Activated CD4-positive, alpha-beta T cell treated with anti-CD3 and anti-CD28 coated beads for 36 hours (primary cell): ENCODE measurements at regions not wholly inside any gene's neighbourhood (a gene's known extent, or its start where the extent isn't known, plus 50 kb on each side); places are given as distances from the start of the nearest gene placed in this dataset.
"Not testable (repeated sequence)": the region's sequence is repeated elsewhere in the genome, so short reads cannot be mapped to it uniquely, and the experiment has no call there.

Experiments
- ATAC-seq: fragments of 200-7000 bp; cut with Tn5 transposase; one replicate; pipeline ENCODE4 v1.10.0; 2021; ENCODE audit warnings: mild to moderate bottlenecking, moderate library complexity
- CTCF ChIA-PET: fragments of 350-600 bp; sonication (Branson Sonifier 250); formaldehyde crosslinking; loops from one replicate; lab custom pipeline; 2021; ENCODE audit warnings: antibody characterized with exemption; lab: Charles Lee
- POLR2A ChIA-PET: fragments of 350-600 bp; sonication (Branson Sonifier 250); formaldehyde crosslinking; loops from one replicate; lab custom pipeline; 2021; ENCODE audit warnings: antibody characterized with exemption, inconsistent platforms; lab: Charles Lee
- DNase-seq: peaks from one replicate; pipeline ENCODE4 v3.0.0-alpha.2; 2020
- H3K27ac Mint-ChIP-seq: one replicate; pipeline ENCODE4 v1.8.0; 2021; ENCODE audit warnings: mixed read lengths
- H3K27me3 Mint-ChIP-seq: one replicate; pipeline ENCODE4 v1.8.0; 2021; ENCODE audit warnings: mixed read lengths
- H3K36me3 Mint-ChIP-seq: one replicate; pipeline ENCODE4 v1.8.0; 2021; ENCODE audit warnings: low read depth, mixed read lengths
- H3K4me1 Mint-ChIP-seq: one replicate; pipeline ENCODE4 v1.8.0; 2021; ENCODE audit warnings: mixed read lengths
- H3K4me3 Mint-ChIP-seq: one replicate; pipeline ENCODE4 v1.8.0; 2021; ENCODE audit warnings: mild to moderate bottlenecking, moderate library complexity, mixed read lengths
- H3K9me3 Mint-ChIP-seq: one replicate; pipeline ENCODE4 v1.8.0; 2021; ENCODE audit warnings: low read depth, mixed read lengths
- intact Hi-C, 2 experiments: fragments of 100-400 bp; cut with DNase I in 1 of 2; cut with micrococcal nuclease in 1 of 2; formaldehyde crosslinking; loops; one replicate each; pipeline versions ENCODE4 v1.14.2 to v1.15.1; 2022 to 2024; cut with DNase I, micrococcal nuclease

GRCh38 chr21:35982717-35983116, 77.6 kb downstream of the SETD4 start:
- peaks cover 11% of the 10 kb centered on the region for H3K27me3 Mint-ChIP-seq
- DNase-seq (no peak), ATAC-seq (no peak)
- no peak overlapping the region for H3K4me3 Mint-ChIP-seq
- H3K36me3 Mint-ChIP-seq: no peaks in the 10 kb centered on the region
- intact Hi-C loops: no loop called here
- no peaks in the 10 kb centered on the region for H3K4me1 Mint-ChIP-seq
- H3K27ac Mint-ChIP-seq: no peak overlapping the region
- ChIA-PET POLR2A (no interaction called here), CTCF (interaction anchor here (1.4 to 1.5 kb wide), 2 partner anchors 15 to 46 kb away, joined by 4 to 5 read pairs; no protein-coding TSS in a partner anchor)
- H3K9me3 Mint-ChIP-seq: peaks cover 3% of the 10 kb centered on the region

- ChIA-PET CTCF (interaction anchor here (0.7 kb wide), 1 partner anchor 129 kb away, joined by 5 read pairs; no protein-coding TSS in a partner anchor), POLR2A (no interaction called here)
- no peaks in the 10 kb centered on the region for H3K36me3 Mint-ChIP-seq
- H3K4me3 Mint-ChIP-seq: no peak overlapping the region
- H3K27ac Mint-ChIP-seq: no peak overlapping the region
- ATAC-seq: no peak
- H3K9me3 Mint-ChIP-seq: peaks cover 5% of the 10 kb centered on the region
- H3K27me3 Mint-ChIP-seq: peaks cover 14% of the 10 kb centered on the region
- intact Hi-C loops: no loop called here
- DNase-seq: no peak
- H3K4me1 Mint-ChIP-seq: no peaks in the 10 kb centered on the region
Measured at GRCh38 chr21:35981514-35982070, 78.7 kb downstream of the SETD4 start.

GRCh38 chr21:35980821-35981220, 79.5 kb downstream of the SETD4 start:
- peaks cover 14% of the 10 kb centered on the region for H3K27me3 Mint-ChIP-seq
- H3K4me1 Mint-ChIP-seq: no peaks in the 10 kb centered on the region
- H3K9me3 Mint-ChIP-seq: peaks cover 5% of the 10 kb centered on the region
- POLR2A ChIA-PET: no interaction called here
- intact Hi-C loops: no loop called here
- no peak overlapping the region for H3K27ac Mint-ChIP-seq
- no peak overlapping the region for H3K4me3 Mint-ChIP-seq
- CTCF ChIA-PET: interaction anchor here (1.2 kb wide), 1 partner anchor 13 kb away, joined by 3 read pairs; no protein-coding TSS in a partner anchor
- DNase-seq (no peak), ATAC-seq (no peak)
- H3K36me3 Mint-ChIP-seq: no peaks in the 10 kb centered on the region

GRCh38 chr21:35977860-35978259, 82.5 kb downstream of the SETD4 start:
- H3K4me1 Mint-ChIP-seq, H3K9me3 Mint-ChIP-seq, CTCF ChIA-PET, H3K4me3 Mint-ChIP-seq, intact Hi-C loops, POLR2A ChIA-PET, ATAC-seq, H3K27ac Mint-ChIP-seq, H3K36me3 Mint-ChIP-seq, DNase-seq: not testable (repeated sequence)
- H3K27me3 Mint-ChIP-seq: peaks cover 11% of the 10 kb centered on the region

GRCh38 chr21:35976929-35977328, 83.4 kb downstream of the SETD4 start:
- intact Hi-C loops: no loop called here
- Mint-ChIP-seq H3K4me1 (no peaks in the 10 kb centered on the region), H3K36me3 (no peaks in the 10 kb centered on the region), H3K27me3 (peaks cover 7% of the 10 kb centered on the region), H3K27ac (no peak overlapping the region), H3K4me3 (no peak overlapping the region), H3K9me3 (peaks cover 5% of the 10 kb centered on the region)
- no peak for DNase-seq
- ChIA-PET CTCF (no interaction called here), POLR2A (no interaction called here)
- ATAC-seq: no peak

- intact Hi-C loops: no loop called here
- POLR2A ChIA-PET: no interaction called here
- CTCF ChIA-PET: interaction anchor here (0.8 kb wide), 1 partner anchor 448 kb away, joined by 3 read pairs; no protein-coding TSS in a partner anchor
- Mint-ChIP-seq H3K27me3 (peaks cover 7% of the 10 kb centered on the region), H3K4me1 (no peaks in the 10 kb centered on the region), H3K4me3 (no peak overlapping the region), H3K27ac (no peak overlapping the region), H3K36me3 (no peaks in the 10 kb centered on the region), H3K9me3 (peaks cover 5% of the 10 kb centered on the region)
- no peak for DNase-seq
- ATAC-seq: no peak
Measured at GRCh38 chr21:35976481-35976880, 83.8 kb downstream of the SETD4 start.

- no peaks in the 10 kb centered on the region for H3K36me3 Mint-ChIP-seq
- DNase-seq (no peak), ATAC-seq (no peak)
- H3K4me3 Mint-ChIP-seq: no peak overlapping the region
- ChIA-PET CTCF (interaction anchor here (0.6 kb wide), 1 partner anchor 25 kb away, joined by 3 read pairs; no protein-coding TSS in a partner anchor), POLR2A (interaction anchor here (0.7 kb wide), 1 partner anchor 113 kb away, joined by 5 read pairs; no protein-coding TSS in a partner anchor)
- H3K27me3 Mint-ChIP-seq: peaks cover 7% of the 10 kb centered on the region
- H3K27ac Mint-ChIP-seq: no peak overlapping the region
- H3K9me3 Mint-ChIP-seq: peaks cover 5% of the 10 kb centered on the region
- H3K4me1 Mint-ChIP-seq: no peaks in the 10 kb centered on the region
- intact Hi-C loops: no loop called here
Measured at GRCh38 chr21:35974775-35975174, 85.6 kb downstream of the SETD4 start.

GRCh38 chr21:35971824-35972223, 88.5 kb downstream of the SETD4 start:
- DNase-seq (no peak), ATAC-seq (no peak)
- H3K36me3 Mint-ChIP-seq: no peaks in the 10 kb centered on the region
- H3K4me1 Mint-ChIP-seq: no peaks in the 10 kb centered on the region
- ChIA-PET CTCF (interaction anchor here (0.6 kb wide), 1 partner anchor 25 kb away, joined by 3 read pairs; no protein-coding TSS in a partner anchor), POLR2A (no interaction called here)
- no peaks in the 10 kb centered on the region for H3K27me3 Mint-ChIP-seq
- H3K27ac Mint-ChIP-seq: no peak overlapping the region
- no peaks in the 10 kb centered on the region for H3K9me3 Mint-ChIP-seq
- intact Hi-C loops: no loop called here
- no peak overlapping the region for H3K4me3 Mint-ChIP-seq

GRCh38 chr21:35969281-35969680, 91.0 kb downstream of the SETD4 start:
- POLR2A ChIA-PET: no interaction called here
- Mint-ChIP-seq H3K36me3 (no peaks in the 10 kb centered on the region), H3K4me3 (no peak overlapping the region), H3K27me3 (peaks cover 4% of the 10 kb centered on the region), H3K9me3 (no peaks in the 10 kb centered on the region), H3K4me1 (no peaks in the 10 kb centered on the region), H3K27ac (no peak overlapping the region)
- CTCF ChIA-PET: no interaction called here
- intact Hi-C loops: no loop called here
- DNase-seq (no peak), ATAC-seq (no peak)

GRCh38 chr21:35968564-35968963, 91.8 kb downstream of the SETD4 start:
- Mint-ChIP-seq H3K36me3 (no peaks in the 10 kb centered on the region), H3K27ac (no peak overlapping the region), H3K4me3 (no peak overlapping the region), H3K9me3 (no peaks in the 10 kb centered on the region), H3K4me1 (no peaks in the 10 kb centered on the region), H3K27me3 (peaks cover 4% of the 10 kb centered on the region)
- DNase-seq: no peak
- intact Hi-C loops: no loop called here
- ChIA-PET POLR2A (no interaction called here), CTCF (interaction anchor here (0.9 to 1.9 kb wide), 2 partner anchors 15 to 59 kb away, joined by 4 to 7 read pairs; no protein-coding TSS in a partner anchor)
- no peak for ATAC-seq

GRCh38 chr21:35965699-35966098, 94.6 kb downstream of the SETD4 start:
- Mint-ChIP-seq H3K4me1 (no peaks in the 10 kb centered on the region), H3K4me3 (no peak overlapping the region), H3K27me3 (peaks cover 4% of the 10 kb centered on the region), H3K9me3 (no peaks in the 10 kb centered on the region), H3K27ac (no peak overlapping the region), H3K36me3 (no peaks in the 10 kb centered on the region)
- DNase-seq: no peak
- ChIA-PET POLR2A (no interaction called here), CTCF (no interaction called here)
- no peak for ATAC-seq
- intact Hi-C loops: no loop called here

GRCh38 chr21:35963920-35964451, 96.3 kb downstream of the SETD4 start:
- Mint-ChIP-seq H3K36me3 (no peaks in the 10 kb centered on the region), H3K4me3 (no peak overlapping the region), H3K27me3 (peaks cover 6% of the 10 kb centered on the region), H3K27ac (no peak overlapping the region), H3K4me1 (no peaks in the 10 kb centered on the region), H3K9me3 (no peaks in the 10 kb centered on the region)
- ATAC-seq (no peak), DNase-seq (no peak)
- ChIA-PET CTCF (no interaction called here), POLR2A (no interaction called here)
- intact Hi-C loops: no loop called here
